Parathyroid adenoma (tissue), 2 donors: ENCODE measurements at regions not wholly inside any gene's neighbourhood (a gene's known extent, or its start where the extent isn't known, plus 50 kb on each side); places are given as distances from the start of the nearest gene placed in this dataset.

ENCODE experiments used
- H2AFZ ChIP-seq: fragments of 300-600 bp; sonication (generic); one replicate; pipeline ENCODE4 v1.7.0; 2017; ENCODE audit warnings: antibody characterized with exemption, mild to moderate bottlenecking
- H3K27ac ChIP-seq: fragments of 300-600 bp; sonication (generic); one replicate; pipeline ENCODE4 v1.7.0; 2017
- H3K27me3 ChIP-seq: fragments of 300-600 bp; sonication (generic); one replicate; pipeline ENCODE4 v1.7.0; 2017; ENCODE audit warnings: low read length; ENCODE audit not compliant: control insufficient read depth, insufficient read depth
- H3K36me3 ChIP-seq: fragments of 300-600 bp; sonication (generic); one replicate; pipeline ENCODE4 v1.7.0; 2017; ENCODE audit warnings: low read length; ENCODE audit not compliant: control insufficient read depth, insufficient read depth
- H3K4me1 ChIP-seq: fragments of 300-600 bp; sonication (generic); one replicate; pipeline ENCODE4 v1.7.0; 2017; ENCODE audit warnings: control low read depth
- H3K4me2 ChIP-seq: fragments of 300-600 bp; sonication (generic); one replicate; pipeline ENCODE4 v1.7.0; 2017; ENCODE audit warnings: low read length
- H3K4me3 ChIP-seq: fragments of 300-600 bp; sonication (generic); one replicate; pipeline ENCODE4 v1.7.0; 2017; ENCODE audit warnings: low read depth, low read length
- H3K79me2 ChIP-seq: fragments of 300-600 bp; sonication (generic); one replicate; pipeline ENCODE4 v1.7.0; 2017; ENCODE audit warnings: control low read depth
- H3K9ac ChIP-seq: fragments of 300-600 bp; sonication (generic); one replicate; pipeline ENCODE4 v1.7.0; 2017; ENCODE audit warnings: mild to moderate bottlenecking
- H3K9me3 ChIP-seq: fragments of 300-600 bp; sonication (generic); one replicate; pipeline ENCODE4 v1.7.0; 2017; ENCODE audit warnings: low read length; ENCODE audit not compliant: control insufficient read depth
- TF ChIP-seq, protein P1 (sequence below): fragments of 300-600 bp; sonication (generic); IDR thresholded peaks from one replicate; pipeline ENCODE4 v1.7.0; 2017; ENCODE audit warnings: antibody characterized with exemption, mild to moderate bottlenecking
- donor health status: primary hyperparathyroidism.

DNA sequence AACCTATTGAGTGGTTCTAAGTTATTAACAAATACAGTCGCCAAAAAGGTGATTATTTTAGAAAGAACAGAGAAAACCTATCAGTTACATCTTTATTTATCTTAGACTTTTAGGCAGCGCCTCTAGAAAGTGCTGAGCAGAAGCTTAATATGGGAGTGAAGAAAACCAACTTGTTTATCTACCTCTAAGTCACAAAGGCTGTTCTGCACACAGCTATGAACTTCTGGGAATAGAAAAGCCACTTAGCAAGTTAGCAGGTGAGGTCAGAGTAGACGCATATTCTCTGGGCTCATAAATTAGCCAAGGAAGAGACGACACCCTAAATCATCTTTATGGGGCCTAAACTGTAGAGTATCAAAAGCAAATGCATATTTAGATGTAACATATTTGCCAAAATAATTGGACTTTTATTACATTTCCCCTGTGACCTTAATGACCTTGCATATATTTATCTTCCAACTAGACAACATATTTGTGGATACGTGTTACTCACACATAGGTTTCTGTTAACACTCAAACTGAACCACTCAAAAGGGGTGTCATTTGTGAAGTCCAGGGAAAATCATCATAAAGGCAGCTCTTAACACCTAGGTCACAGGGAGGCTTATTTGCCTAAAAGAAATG lies 267.1 kb downstream of the ADGB start:
- H3K4me3 ChIP-seq, result no peak overlapping the region
- no peaks in the 10 kb centered on the region for H3K27me3 ChIP-seq
- peak overlapping the region; percentile 10 for H3K4me2 ChIP-seq
- peaks cover 71% of the 10 kb centered on the region for H3K4me1 ChIP-seq
- TF ChIP-seq, protein P1, sequence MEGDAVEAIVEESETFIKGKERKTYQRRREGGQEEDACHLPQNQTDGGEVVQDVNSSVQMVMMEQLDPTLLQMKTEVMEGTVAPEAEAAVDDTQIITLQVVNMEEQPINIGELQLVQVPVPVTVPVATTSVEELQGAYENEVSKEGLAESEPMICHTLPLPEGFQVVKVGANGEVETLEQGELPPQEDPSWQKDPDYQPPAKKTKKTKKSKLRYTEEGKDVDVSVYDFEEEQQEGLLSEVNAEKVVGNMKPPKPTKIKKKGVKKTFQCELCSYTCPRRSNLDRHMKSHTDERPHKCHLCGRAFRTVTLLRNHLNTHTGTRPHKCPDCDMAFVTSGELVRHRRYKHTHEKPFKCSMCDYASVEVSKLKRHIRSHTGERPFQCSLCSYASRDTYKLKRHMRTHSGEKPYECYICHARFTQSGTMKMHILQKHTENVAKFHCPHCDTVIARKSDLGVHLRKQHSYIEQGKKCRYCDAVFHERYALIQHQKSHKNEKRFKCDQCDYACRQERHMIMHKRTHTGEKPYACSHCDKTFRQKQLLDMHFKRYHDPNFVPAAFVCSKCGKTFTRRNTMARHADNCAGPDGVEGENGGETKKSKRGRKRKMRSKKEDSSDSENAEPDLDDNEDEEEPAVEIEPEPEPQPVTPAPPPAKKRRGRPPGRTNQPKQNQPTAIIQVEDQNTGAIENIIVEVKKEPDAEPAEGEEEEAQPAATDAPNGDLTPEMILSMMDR, result no peak
- peak overlapping the region; percentile 98 for H3K27ac ChIP-seq
- H3K36me3 ChIP-seq, result no peaks in the 10 kb centered on the region
- no peak overlapping the region for H3K9ac ChIP-seq
- H3K9me3 ChIP-seq, result no peaks in the 10 kb centered on the region
- H3K79me2 ChIP-seq, result no peaks in the 10 kb centered on the region
- H2AFZ ChIP-seq, result peak overlapping the region; percentile 23

DNA sequence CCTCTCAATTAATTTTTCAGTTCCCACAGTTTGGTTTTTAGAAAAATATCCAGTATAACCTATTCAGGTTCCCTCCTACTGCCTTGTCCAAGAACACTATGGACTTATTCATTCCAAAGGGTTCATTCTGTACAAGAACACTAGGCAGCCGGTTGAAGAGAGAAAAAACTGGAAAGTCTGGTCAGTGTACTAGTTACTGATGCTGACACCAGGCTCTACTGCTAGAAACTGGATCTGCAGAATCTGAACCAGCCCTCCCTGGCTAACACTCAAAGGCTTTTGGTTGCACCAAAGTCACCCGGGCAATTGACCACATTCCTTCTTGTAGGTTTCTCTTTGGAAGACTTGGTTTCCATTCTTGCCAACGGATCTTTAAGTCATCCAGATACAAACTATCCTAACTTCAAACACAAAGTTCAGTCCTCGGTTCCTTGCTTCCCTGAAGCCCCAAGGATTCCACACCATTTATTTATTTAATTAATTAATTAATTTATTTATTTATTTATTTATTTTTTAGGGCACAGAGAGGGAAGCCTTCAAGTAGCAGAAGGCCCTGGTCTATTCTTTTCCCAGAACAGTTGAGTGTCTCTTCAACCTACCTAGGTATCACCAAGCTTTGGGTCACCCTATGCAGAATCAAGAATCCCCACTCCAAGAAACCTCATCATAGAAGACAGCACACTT lies 268.1 kb downstream of the ADGB start:
- TF ChIP-seq, protein P1, result no peak
- Histone ChIP-seq H3K27me3 (no peaks in the 10 kb centered on the region), H3K27ac (peak overlapping the region; percentile 98)

DNA sequence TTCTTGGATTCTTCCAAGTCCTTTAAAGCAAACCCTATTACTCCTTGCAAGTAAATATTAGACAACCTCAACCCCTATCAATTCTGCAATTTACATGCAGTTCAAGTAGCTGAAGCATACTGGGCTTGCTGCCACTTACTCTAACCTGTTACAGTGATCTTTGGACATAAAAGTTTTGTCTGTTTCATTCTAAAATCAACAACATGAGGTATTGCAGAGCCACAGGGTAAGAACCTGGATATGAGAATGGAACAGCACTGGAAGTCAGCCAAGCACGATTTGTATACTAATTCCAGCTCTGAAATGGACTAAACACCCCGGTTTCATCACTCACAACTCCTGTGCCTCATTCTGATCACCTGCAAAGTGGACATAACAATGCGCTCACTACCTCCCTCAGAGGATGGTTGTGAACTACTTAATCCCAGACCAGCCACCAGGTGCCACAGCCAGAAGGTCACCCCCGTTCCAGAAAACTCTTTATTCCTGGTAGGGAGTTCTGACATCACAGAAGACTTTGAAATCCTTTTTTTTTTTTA lies 270.0 kb downstream of the ADGB start:
- H3K9ac ChIP-seq, result no peak overlapping the region
- peaks cover 55% of the 10 kb centered on the region for H3K4me1 ChIP-seq
- TF ChIP-seq, protein P1, result no peak
- no peaks in the 10 kb centered on the region for H3K9me3 ChIP-seq
- H2AFZ ChIP-seq, result no peak overlapping the region
- H3K36me3 ChIP-seq, result no peaks in the 10 kb centered on the region
- no peaks in the 10 kb centered on the region for H3K27me3 ChIP-seq
- H3K4me3 ChIP-seq, result no peak overlapping the region
- H3K27ac ChIP-seq, result peak overlapping the region; percentile 15
- no peak overlapping the region for H3K4me2 ChIP-seq
- H3K79me2 ChIP-seq, result no peaks in the 10 kb centered on the region

More for the DNA sequence above, 268.1 kb downstream of the ADGB start:
- Histone ChIP-seq H3K4me1 (peaks cover 64% of the 10 kb centered on the region), H3K79me2 (no peaks in the 10 kb centered on the region), H3K9ac (no peak overlapping the region), H2AFZ (peak overlapping the region; percentile 23), H3K4me3 (no peak overlapping the region), H3K4me2 (peak overlapping the region; percentile 22), H3K9me3 (no peaks in the 10 kb centered on the region), H3K36me3 (no peaks in the 10 kb centered on the region)

DNA sequence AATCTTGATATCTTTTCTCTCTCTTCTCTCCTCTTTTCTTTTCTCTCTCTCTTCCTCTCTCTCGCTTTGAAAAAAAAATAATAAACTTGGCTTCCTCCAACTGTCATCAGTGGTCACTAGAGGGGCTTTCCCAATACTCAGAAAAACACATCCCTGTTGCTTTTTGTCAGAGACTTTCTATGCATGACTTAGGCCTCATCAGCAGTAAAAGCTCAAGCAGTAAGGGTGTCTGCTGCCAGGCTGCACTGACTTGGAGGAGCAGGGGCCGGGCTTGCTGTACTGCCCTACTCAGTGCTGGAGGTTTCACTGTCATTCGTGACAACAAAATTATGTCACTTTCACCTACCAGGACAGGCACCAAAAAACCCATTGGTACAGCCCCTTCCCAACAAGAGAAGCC lies 272.0 kb downstream of the ADGB start:
- Histone ChIP-seq H3K9me3 (no peaks in the 10 kb centered on the region), H3K4me2 (no peak overlapping the region), H3K9ac (no peak overlapping the region), H3K4me1 (peaks cover 36% of the 10 kb centered on the region), H3K36me3 (no peaks in the 10 kb centered on the region), H3K27ac (no peak overlapping the region), H3K27me3 (no peaks in the 10 kb centered on the region), H3K79me2 (no peaks in the 10 kb centered on the region), H2AFZ (peak overlapping the region; percentile 4), H3K4me3 (no peak overlapping the region)
- TF ChIP-seq, protein P1, result no peak
